ENCODE measurements at regions not wholly inside any gene's neighbourhood (a gene's known extent, or its start where the extent isn't known, plus 50 kb on each side); places are given as distances from the start of the nearest gene placed in this dataset.
"Not testable (repeated sequence)": the region's sequence is repeated elsewhere in the genome, so short reads cannot be mapped to it uniquely, and the experiment has no call there.

DNA sequence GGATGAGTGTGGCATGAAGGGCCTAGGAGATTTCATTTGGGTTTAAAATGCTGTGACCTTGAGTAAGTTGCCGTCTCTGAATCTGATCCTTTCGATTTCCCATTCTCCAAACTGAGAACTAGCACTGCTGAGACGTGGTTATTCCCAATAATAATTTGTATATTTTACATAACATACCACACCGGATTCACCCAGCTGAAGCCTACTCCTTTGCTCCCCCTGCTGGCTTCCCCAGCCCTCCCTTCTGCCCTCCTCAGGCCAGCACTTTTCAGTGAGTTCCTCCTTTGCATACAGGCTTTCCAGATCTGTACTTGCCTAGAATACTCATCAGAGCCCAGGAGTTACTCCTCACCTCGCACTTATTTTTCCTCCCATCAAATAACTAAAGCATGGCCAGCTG lies 255.1 kb downstream of the OR4F29 start:
- not testable (repeated sequence) for DNase-seq (ENCODE audit: insufficient read length, low spot score); FAIRE-seq

DNA sequence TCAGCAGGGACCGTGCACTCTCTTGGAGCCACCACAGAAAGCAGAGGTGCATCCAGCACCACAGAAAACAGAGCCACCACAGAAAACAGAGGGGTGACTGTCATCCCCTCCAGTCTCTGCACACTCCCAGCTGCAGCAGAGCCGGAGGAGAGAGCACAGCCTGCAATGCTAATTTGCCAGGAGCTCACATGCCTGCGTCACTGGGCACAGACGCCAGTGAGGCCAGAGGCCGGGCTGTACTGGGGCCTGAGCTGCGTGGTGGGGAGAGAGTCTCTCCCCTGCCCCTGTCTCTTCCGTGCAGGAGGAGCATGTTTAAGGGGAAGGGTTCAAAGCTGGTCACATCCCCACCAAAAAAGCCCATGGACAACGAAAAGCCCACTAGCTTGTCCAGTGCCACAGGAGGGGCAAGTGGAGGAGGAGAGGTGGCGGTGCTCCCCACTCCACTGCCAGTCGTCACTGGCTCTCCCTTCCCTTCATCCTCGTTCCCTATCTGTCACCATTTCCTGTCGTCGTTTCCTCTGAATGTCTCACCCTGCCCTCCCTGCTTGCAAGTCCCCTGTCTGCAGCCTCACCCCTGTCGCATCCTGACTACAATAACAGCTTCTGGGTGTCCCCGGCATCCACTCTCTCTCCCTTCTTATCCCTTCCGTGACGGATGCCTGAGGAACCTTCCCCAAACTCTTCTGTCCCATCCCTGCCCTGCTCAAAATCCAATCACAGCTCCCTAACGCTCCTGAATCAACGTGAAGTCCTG lies 260.0 kb downstream of the OR4F29 start:
- not testable (repeated sequence) for FAIRE-seq
- peak; percentile 0 for DNase-seq (ENCODE audit: insufficient read length, low spot score)

DNA sequence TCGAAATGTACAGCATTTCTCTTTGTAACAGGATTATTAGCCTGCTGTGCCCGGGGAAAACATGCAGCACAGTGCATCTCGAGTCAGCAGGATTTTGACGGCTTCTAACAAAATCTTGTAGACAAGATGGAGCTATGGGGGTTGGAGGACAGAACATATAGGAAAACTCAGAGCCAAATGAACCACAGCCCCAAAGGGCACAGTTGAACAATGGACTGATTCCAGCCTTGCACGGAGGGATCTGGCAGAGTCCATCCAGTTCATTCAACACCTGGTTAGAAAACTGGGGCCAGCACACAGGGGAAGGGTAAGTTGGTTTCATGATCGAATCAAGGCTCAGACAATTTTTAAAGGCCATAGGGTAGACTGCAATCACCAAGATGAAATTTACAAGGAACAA lies 260.8 kb downstream of the OR4F29 start:
- not testable (repeated sequence) for DNase-seq (ENCODE audit: insufficient read length, low spot score); FAIRE-seq

DNA sequence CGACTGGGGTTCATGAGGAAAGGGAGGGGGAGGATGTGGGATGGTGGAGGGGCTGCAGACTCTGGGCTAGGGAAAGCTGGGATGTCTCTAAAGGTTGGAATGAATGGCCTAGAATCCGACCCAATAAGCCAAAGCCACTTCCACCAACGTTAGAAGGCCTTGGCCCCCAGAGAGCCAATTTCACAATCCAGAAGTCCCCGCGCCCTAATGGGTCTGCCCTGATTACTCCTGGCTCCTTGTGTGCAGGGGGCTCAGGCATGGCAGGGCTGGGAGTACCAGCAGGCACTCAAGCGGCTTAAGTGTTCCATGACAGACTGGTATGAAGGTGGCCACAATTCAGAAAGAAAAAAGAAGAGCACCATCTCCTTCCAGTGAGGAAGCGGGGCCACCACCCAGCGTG lies 261.6 kb downstream of the OR4F29 start:
- FAIRE-seq = not testable (repeated sequence)

DNA sequence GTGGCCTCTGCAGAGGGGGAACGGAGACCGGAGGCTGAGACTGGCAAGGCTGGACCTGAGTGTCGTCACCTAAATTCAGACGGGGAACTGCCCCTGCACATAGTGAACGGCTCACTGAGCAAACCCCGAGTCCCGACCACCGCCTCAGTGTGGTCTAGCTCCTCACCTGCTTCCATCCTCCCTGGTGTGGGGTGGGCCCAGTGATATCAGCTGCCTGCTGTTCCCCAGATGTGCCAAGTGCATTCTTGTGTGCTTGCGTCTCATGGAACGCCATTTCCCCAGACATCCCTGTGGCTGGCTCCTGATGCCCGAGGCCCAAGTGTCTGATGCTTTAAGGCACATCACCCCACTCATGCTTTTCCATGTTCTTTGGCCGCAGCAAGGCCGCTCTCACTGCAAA lies 262.2 kb downstream of the OR4F29 start:
- DNase-seq (ENCODE audit: insufficient read length, low spot score); FAIRE-seq: not testable (repeated sequence)

More for the DNA sequence above, 261.6 kb downstream of the OR4F29 start:
- not testable (repeated sequence) for DNase-seq (ENCODE audit: insufficient read length, low spot score)

DNA sequence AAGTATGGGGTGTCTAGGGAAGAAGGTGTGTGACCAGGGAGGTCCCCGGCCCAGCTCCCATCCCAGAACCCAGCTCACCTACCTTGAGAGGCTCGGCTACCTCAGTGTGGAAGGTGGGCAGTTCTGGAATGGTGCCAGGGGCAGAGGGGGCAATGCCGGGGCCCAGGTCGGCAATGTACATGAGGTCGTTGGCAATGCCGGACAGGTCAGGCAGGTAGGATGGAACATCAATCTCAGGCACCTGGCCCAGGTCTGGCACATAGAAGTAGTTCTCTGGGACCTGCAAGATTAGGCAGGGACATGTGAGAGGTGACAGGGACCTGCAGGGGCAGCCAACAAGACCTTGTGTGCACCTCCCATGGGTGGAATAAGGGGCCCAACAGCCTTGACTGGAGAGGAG lies 264.2 kb downstream of the OR4F29 start:
- not testable (repeated sequence) for DNase-seq (ENCODE audit: insufficient read length, low spot score); FAIRE-seq

DNA sequence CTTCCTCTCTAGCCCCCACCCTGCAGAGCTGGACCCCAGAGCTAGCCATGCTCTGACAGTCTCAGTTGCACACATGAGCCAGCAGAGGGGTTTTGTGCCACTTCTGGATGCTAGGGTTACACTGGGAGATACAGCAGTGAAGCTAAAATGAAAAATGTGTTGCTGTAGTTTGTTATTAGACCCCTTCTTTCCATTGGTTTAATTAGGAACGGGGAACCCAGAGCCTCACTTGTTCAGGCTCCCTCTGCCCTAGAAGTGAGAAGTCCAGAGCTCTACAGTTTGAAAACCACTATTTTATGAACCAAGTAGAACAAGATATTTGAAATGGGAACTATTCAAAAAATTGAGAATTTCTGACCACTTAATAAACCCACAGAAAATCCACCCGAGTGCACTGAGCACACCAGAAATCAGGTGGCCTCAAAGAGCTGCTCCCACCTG lies 264.8 kb downstream of the OR4F29 start:
- FAIRE-seq; DNase-seq (ENCODE audit: insufficient read length, low spot score): not testable (repeated sequence)

DNA sequence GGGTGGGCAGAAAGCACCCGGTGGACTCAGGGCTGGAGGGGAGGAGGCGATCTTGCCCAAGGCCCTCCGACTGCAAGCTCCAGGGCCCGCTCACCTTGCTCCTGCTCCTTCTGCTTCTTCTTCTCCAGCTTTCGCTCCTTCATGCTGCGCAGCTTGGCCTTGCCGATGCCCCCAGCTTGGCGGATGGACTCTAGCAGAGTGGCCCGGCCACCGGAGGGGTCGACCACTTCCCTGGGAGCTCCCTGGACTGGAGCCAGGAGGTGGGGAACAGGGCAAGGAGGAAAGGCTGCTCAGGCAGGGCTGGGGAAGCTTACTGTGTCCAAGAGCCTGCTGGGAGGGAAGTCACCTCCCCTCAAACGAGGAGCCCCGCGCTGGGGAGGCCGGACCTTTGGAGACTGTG lies 265.3 kb downstream of the OR4F29 start:
- FAIRE-seq; DNase-seq (ENCODE audit: insufficient read length, low spot score): not testable (repeated sequence)

DNA sequence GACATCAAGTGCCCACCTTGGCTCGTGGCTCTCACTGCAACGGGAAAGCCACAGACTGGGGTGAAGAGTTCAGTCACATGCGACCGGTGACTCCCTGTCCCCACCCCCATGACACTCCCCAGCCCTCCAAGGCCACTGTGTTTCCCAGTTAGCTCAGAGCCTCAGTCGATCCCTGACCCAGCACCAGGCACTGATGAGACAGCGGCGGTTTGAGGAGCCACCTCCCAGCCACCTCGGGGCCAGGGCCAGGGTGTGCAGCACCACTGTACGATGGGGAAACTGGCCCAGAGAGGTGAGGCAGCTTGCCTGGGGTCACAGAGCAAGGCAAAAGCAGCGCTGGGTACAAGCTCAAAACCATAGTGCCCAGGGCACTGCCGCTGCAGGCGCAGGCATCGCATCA lies 266.0 kb downstream of the OR4F29 start:
- DNase-seq (ENCODE audit: insufficient read length, low spot score); FAIRE-seq: not testable (repeated sequence)

DNA sequence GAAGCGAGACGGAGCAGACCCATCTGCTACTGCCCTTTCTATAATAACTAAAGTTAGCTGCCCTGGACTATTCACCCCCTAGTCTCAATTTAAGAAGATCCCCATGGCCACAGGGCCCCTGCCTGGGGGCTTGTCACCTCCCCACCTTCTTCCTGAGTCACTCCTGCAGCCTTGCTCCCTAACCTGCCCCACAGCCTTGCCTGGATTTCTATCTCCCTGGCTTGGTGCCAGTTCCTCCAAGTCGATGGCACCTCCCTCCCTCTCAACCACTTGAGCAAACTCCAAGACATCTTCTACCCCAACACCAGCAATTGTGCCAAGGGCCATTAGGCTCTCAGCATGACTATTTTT lies 267.2 kb downstream of the OR4F29 start:
- FAIRE-seq; DNase-seq (ENCODE audit: insufficient read length, low spot score): not testable (repeated sequence)

DNA sequence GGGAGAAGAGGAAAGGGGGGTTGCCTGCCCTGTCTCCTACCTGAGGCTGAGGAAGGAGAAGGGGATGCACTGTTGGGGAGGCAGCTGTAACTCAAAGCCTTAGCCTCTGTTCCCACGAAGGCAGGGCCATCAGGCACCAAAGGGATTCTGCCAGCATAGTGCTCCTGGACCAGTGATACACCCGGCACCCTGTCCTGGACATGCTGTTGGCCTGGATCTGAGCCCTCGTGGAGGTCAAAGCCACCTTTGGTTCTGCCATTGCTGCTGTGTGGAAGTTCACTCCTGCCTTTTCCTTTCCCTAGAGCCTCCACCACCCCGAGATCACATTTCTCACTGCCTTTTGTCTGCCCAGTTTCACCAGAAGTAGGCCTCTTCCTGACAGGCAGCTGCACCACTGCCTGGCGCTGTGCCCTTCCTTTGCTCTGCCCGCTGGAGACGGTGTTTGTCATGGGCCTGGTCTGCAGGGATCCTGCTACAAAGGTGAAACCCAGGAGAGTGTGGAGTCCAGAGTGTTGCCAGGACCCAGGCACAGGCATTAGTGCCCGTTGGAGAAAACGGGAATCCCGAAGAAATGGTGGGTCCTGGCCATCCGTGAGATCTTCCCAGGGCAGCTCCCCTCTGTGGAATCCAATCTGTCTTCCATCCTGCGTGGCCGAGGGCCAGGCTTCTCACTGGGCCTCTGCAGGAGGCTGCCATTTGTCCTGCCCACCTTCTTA lies 267.7 kb downstream of the OR4F29 start:
- FAIRE-seq = not testable (repeated sequence)

DNA sequence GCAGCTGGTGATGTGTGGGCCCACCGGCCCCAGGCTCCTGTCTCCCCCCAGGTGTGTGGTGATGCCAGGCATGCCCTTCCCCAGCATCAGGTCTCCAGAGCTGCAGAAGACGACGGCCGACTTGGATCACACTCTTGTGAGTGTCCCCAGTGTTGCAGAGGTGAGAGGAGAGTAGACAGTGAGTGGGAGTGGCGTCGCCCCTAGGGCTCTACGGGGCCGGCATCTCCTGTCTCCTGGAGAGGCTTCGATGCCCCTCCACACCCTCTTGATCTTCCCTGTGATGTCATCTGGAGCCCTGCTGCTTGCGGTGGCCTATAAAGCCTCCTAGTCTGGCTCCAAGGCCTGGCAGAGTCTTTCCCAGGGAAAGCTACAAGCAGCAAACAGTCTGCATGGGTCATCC lies 268.4 kb downstream of the OR4F29 start:
- FAIRE-seq; DNase-seq (ENCODE audit: insufficient read length, low spot score): not testable (repeated sequence)

More for the DNA sequence above, 267.7 kb downstream of the OR4F29 start:
- not testable (repeated sequence) for DNase-seq (ENCODE audit: insufficient read length, low spot score)

DNA sequence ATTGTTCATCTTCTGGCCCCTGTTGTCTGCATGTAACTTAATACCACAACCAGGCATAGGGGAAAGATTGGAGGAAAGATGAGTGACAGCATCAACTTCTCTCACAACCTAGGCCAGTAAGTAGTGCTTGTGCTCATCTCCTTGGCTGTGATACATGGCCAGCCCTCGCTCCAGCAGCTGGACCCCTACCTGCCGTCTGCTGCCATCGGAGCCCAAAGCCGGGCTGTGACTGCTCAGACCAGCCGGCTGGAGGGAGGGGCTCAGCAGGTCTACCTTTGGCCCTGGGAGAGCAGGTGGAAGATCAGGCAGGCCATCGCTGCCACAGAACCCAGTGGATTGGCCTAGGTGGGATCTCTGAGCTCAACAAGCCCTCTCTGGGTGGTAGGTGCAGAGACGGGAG lies 268.8 kb downstream of the OR4F29 start:
- not testable (repeated sequence) for DNase-seq (ENCODE audit: insufficient read length, low spot score); FAIRE-seq

DNA sequence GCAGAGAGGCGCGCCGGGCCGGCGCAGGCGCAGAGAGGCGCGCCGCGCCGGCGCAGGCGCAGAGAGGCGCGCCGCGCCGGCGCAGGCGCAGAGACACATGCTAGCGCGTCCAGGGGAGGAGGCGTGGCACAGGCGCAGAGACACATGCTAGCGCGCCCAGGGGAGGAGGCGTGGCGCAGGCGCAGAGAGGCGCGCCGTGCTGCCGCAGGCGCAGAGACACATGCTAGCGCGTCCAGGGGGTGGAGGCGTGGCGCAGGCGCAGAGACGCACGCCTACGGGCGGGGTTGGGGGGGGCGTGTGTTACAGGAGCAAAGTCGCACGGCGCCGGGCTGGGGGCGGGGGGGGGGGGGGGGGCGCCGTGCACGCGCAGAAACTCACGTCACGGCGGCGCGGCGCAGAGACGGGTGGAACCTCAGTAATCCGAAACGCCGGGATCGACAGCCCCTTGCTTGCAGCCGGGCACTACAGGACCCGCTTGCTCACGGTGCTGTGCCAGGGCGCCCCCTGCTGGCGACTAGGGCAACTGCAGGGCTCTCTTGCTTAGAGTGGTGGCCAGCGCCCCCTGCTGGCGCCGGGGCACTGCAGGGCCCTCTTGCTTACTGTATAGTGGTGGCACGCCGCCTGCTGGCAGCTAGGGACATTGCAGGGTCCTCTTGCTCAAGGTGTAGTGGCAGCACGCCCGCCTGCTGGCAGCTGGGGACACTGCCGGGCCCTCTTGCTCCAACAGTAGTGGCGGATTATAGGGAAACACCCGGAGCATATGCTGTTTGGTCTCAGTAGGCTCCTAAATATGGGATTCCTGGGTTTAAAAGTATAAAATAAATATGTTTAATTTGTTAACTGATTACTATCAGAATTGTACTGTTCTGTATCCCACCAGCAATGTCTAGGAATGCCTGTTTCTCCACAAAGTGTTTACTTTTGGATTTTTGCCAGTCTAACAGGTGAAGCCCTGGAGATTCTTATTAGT lies 269.9 kb downstream of the OR4F29 start:
- FAIRE-seq = not testable (repeated sequence)
- peak; percentile 3 for DNase-seq (ENCODE audit: insufficient read length, low spot score)

DNA sequence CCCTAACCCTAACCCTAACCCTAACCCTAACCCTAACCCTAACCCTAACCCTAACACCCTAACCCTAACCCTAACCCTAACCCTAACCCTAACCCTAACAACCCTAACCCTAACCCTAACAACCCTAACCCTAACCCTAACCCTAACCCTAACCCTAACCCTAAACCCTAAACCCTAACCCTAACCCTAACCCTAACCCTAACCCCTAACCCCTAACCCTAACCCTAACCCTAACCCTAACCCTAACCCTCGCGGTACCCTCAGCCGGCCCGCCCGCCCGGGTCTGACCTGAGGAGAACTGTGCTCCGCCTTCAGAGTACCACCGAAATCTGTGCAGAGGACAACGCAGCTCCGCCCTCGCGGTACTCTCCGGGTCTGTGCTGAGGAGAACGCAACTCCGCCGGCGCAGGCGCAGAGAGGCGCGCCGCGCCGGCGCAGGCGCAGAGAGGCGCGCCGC lies 270.7 kb downstream of the OR4F29 start:
- DNase-seq (ENCODE audit: insufficient read length, low spot score); FAIRE-seq: not testable (repeated sequence)

DNA sequence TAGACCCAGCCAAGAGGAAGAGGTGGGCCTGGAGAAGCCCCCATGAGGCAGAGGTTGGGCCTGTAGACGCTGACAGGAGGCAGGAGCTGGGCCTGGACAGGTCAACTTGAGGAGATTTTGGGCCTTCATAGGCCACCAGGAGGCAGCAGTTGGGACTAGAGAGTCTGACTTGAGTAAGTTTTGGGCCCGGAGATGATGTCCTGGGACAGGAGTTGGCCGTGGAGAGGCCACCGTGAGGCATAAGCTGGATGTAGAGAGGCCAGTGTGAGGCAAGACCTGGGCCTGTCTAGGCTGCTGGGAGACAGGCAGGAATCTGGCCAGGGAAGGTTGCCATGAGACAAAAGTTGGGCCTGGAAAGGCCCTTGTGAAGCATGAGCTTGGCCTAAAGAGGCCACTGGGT lies 312.6 kb downstream of the OR4F29 start:
- not testable (repeated sequence) for DNase-seq (ENCODE audit: insufficient read length, low spot score); FAIRE-seq

DNA sequence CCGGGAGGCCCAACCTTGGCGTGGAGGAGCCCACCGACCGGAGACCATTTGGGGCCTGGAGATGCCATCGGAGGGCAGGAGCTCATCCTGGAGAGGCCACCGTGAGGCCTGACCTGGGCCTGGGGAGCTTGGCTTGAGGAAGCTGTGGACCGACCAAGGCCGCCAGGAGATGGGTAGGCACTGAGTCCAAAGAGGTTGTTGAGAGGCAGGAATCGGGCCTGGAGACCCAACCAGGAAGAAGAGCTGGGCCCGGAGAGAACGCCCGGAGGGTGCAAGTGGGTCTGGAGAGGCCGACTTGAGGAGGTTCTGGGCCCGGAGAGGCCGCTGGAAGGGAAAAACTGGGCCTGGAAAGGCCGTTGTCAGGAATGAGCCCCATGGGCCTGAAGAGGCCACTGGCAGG lies 313.8 kb downstream of the OR4F29 start:
- not testable (repeated sequence) for DNase-seq (ENCODE audit: insufficient read length, low spot score); FAIRE-seq

DNA sequence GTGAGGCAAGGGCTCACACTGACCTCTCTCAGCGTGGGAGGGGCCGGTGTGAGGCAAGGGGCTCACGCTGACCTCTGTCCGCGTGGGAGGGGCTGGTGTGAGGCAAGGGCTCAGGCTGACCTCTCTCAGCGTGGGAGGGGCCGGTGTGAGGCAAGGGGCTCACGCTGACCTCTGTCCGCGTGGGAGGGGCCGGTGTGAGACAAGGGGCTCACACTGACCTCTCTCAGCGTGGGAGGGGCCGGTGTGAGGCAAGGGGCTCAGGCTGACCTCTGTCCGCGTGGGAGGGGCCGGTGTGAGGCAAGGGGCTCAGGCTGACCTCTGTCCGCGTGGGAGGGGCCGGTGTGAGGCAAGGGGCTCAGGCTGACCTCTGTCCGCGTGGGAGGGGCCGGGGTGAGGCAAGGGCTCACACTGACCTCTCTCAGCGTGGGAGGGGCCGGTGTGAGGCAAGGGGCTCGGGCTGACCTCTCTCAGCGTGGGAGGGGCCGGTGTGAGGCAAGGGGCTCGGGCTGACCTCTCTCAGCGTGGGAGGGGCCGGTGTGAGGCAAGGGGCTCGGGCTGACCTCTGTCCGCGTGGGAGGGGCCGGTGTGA lies 315.0 kb downstream of the OR4F29 start:
- FAIRE-seq; DNase-seq (ENCODE audit: insufficient read length, low spot score): not testable (repeated sequence)

DNA sequence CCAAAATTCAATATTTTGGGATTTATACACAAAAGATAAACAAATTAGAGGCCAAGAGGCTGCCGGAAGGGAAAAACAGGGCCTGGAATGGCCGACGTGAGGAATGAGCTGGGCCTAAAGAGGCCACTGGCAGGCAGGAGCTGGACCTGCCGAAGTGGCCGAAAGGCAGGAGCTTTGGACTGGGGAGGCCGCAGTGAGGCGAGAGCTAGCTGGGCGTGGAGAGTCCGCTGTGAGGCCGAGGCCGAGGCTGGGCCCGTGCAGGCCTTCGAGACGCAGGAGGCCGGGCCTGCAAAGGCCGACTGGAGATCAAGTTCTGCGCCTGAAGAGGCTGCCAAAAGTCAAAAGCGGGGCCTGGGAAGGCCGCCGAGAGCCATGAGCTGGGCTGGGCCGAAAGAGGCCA lies 316.5 kb downstream of the OR4F29 start:
- FAIRE-seq; DNase-seq (ENCODE audit: insufficient read length, low spot score): not testable (repeated sequence)

DNA sequence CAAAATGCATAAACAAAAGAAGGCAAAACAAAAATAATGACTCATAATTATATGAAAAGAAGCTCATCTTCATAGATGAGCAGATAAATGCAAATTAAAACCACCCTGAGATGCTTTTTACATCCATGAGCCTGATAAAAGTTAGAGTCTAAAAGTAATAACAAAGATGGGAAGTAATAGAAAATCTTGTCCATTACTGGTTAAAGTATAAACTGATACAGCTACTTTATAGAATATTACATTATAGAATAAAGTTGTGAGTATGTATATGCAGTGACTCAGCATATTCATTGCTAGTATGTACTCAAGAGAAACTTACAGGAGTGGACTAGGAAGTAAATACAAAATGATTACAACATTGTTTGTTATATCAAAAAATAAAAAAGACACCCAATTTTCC lies 333.0 kb downstream of the OR4F29 start:
- not testable (repeated sequence) for DNase-seq (ENCODE audit: insufficient read length, low spot score); FAIRE-seq
